ENCODE measurements at regions not wholly inside any gene's neighbourhood (a gene's known extent, or its start where the extent isn't known, plus 50 kb on each side); places are given as distances from the start of the nearest gene placed in this dataset.
"Not testable (repeated sequence)": the region's sequence is repeated elsewhere in the genome, so short reads cannot be mapped to it uniquely, and the experiment has no call there.

DNA sequence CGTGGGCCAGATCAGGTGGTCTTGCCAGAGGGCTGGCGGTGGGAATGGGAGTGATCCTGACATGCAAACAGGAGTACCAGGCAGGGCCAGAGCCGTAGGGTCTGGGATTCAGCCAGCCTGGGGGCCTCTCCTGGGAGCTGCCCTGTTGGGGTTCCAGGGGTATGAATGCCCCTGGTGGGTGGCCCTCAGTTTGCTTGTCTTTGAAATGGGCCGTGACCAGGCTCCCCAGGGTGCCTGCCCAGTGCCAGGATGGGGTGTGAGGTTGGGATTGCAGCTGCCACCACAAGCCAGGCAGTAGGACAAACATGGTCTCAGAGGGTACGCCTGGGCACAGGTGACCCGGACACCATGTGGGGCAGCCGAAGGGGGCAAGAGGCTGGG is 168.8 kb downstream of the KIF26A start:
- H3K36me3 ChIP-seq = no peaks in the 10 kb centered on the region
- intact Hi-C loops (cut with DNase I; ENCODE audit: low total_unique reads) = no loop called here
- no peak for DNase-seq (ENCODE audit: low spot score in 2 of 2)
- no peak overlapping the region for H3K27ac ChIP-seq
- TF ChIP-seq, protein P1, sequence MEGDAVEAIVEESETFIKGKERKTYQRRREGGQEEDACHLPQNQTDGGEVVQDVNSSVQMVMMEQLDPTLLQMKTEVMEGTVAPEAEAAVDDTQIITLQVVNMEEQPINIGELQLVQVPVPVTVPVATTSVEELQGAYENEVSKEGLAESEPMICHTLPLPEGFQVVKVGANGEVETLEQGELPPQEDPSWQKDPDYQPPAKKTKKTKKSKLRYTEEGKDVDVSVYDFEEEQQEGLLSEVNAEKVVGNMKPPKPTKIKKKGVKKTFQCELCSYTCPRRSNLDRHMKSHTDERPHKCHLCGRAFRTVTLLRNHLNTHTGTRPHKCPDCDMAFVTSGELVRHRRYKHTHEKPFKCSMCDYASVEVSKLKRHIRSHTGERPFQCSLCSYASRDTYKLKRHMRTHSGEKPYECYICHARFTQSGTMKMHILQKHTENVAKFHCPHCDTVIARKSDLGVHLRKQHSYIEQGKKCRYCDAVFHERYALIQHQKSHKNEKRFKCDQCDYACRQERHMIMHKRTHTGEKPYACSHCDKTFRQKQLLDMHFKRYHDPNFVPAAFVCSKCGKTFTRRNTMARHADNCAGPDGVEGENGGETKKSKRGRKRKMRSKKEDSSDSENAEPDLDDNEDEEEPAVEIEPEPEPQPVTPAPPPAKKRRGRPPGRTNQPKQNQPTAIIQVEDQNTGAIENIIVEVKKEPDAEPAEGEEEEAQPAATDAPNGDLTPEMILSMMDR (IDR thresholded peaks at IDR 0.05) = no peak
- TF ChIP-seq POLR2A (IDR thresholded peaks at IDR 0.05) = no peak
- TF ChIP-seq POLR2AphosphoS5 (IDR thresholded peaks at IDR 0.05) = no peak
- no peaks in the 10 kb centered on the region for H3K9me3 ChIP-seq
- H3K4me3 ChIP-seq = no peak overlapping the region
- no peaks in the 10 kb centered on the region for H3K4me1 ChIP-seq
- peaks cover 0 to 26% of the 10 kb centered on the region in 2 donors for H3K27me3 ChIP-seq

- H3K27me3 ChIP-seq = peaks cover 0 to 26% of the 10 kb centered on the region in 2 donors
- no peaks in the 10 kb centered on the region for H3K36me3 ChIP-seq
- H3K27ac ChIP-seq = no peak overlapping the region
- no peaks in the 10 kb centered on the region for H3K4me1 ChIP-seq
- intact Hi-C loops (cut with DNase I; ENCODE audit: low total_unique reads) = no loop called here
- no peak overlapping the region for H3K4me3 ChIP-seq
- no peak for DNase-seq (ENCODE audit: low spot score in 2 of 2)
- TF ChIP-seq, protein P1 (IDR thresholded peaks at IDR 0.05) = no peak
- TF ChIP-seq POLR2AphosphoS5 (IDR thresholded peaks at IDR 0.05) = no peak
- no peak for TF ChIP-seq POLR2A (IDR thresholded peaks at IDR 0.05)
- no peaks in the 10 kb centered on the region for H3K9me3 ChIP-seq
Observed at GRCh38 chr14:104307627-104308401, 169.4 kb downstream of the KIF26A start.

DNA sequence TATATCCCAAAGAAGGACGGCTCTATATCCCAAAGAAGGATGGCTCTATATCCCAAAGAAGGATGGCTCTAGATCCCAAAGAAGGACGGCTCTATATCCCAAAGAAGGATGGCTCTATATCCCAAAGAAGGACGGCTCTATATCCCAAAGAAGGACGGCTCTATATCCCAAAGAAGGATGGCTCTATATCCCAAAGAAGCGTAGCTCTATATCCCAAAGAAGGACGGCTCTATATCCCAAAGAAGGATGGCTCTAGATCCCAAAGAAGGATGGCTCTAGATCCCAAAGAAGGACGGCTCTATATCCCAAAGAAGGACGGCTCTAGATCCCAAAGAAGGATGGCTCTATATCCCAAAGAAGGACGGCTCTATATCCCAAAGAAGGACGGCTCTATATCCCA is 170.1 kb downstream of the KIF26A start:
- H3K27me3 ChIP-seq = peaks cover 0 to 19% of the 10 kb centered on the region in 2 donors
- H3K36me3 ChIP-seq; H3K4me1 ChIP-seq; DNase-seq (ENCODE audit: low spot score in 2 of 2); H3K27ac ChIP-seq; H3K9me3 ChIP-seq; H3K4me3 ChIP-seq; intact Hi-C loops (cut with DNase I; ENCODE audit: low total_unique reads): not testable (repeated sequence)

DNA sequence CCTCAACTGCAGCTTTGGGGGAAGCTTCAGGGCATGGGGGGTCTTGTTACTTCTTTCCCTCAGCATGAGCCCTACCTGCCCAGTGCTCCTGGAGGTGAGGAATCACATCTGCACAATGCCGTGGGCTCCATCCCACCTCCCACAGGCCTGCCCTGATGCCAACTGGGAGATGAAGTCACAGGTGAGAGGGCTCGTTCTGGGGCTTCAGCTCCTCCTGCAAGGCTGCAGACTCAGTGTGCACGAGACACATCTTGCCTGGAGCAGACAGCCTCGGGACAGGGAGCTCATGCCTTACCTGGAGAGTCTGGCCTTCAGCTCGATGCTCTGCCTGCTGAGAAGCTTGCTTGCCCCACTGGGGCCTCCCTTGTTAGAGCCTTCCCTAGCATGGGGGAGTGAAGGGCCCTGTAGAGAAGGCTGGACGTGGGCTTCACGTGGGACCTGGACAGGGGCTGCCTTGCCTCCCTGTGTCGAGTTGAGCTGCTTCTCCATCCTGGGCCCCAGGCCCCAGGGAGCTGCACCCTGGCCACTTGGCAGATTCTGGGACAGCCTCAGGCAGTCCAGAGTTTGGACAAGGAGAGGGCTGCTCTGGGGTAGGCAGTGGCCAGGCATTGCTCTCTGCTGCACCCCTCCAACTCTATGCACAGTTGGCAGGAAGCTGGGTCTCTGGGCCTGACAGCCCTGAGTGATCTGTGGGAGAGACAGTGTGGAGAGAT is 171.4 kb downstream of the KIF26A start:
- TF ChIP-seq POLR2AphosphoS5 (IDR thresholded peaks at IDR 0.05) (no peak), POLR2A (IDR thresholded peaks at IDR 0.05) (no peak)
- TF ChIP-seq, protein P1 (IDR thresholded peaks at IDR 0.05) = no peak
- intact Hi-C loops (cut with DNase I; ENCODE audit: low total_unique reads) = no loop called here
- Histone ChIP-seq H3K4me3 (no peak overlapping the region), H3K27ac (no peak overlapping the region), H3K4me1 (no peaks in the 10 kb centered on the region), H3K36me3 (no peaks in the 10 kb centered on the region), H3K9me3 (no peaks in the 10 kb centered on the region), H3K27me3 (peaks cover 0 to 8% of the 10 kb centered on the region in 2 donors)
- no peak for DNase-seq (ENCODE audit: low spot score in 2 of 2)

- no peaks in the 10 kb centered on the region for H3K9me3 ChIP-seq
- H3K36me3 ChIP-seq = no peaks in the 10 kb centered on the region
- intact Hi-C loops (cut with DNase I; ENCODE audit: low total_unique reads) = no loop called here
- no peak for DNase-seq (ENCODE audit: low spot score in 2 of 2)
- no peaks in the 10 kb centered on the region for H3K4me1 ChIP-seq
- no peak overlapping the region for H3K4me3 ChIP-seq
- H3K27ac ChIP-seq = no peak overlapping the region
- no peak for TF ChIP-seq POLR2A (IDR thresholded peaks at IDR 0.05)
- TF ChIP-seq, protein P1 (IDR thresholded peaks at IDR 0.05) = no peak
- no peak for TF ChIP-seq POLR2AphosphoS5 (IDR thresholded peaks at IDR 0.05)
- peaks cover 0 to 8% of the 10 kb centered on the region in 2 donors for H3K27me3 ChIP-seq
Observed at GRCh38 chr14:104311358-104311757, 173.0 kb downstream of the KIF26A start.

All from breast epithelium (tissue), 4 donors.